Adrenal gland (tissue), 5 donors: ENCODE measurements at regions not wholly inside any gene's neighbourhood (a gene's known extent, or its start where the extent isn't known, plus 50 kb on each side); places are given as distances from the start of the nearest gene placed in this dataset.

Source experiments
- CTCF ChIP-seq, 6 experiments: fragments of 450-650 bp in 4 of 6; fragments of 200-600 bp in 2 of 6; sonication (generic) in 1 of 6; IDR thresholded peaks; 1 replicate in 5 of 6; 2 replicates in 1 of 6; pipeline versions ENCODE4 v1.5.1 to v1.8.0; 2016 to 2021; ENCODE audit warnings: antibody characterized with exemption in 6 of 6, mild to moderate bottlenecking in 2 of 6, moderate library complexity in 1 of 6
- POLR2A ChIP-seq, 2 donors: fragments of 450-650 bp; IDR thresholded peaks; one replicate each; pipeline ENCODE4 v1.6.1; 2017; ENCODE audit warnings: antibody characterized with exemption in 2 of 2, mild to moderate bottlenecking in 2 of 2, moderate library complexity in 1 of 2
- donor health status: DM: no; HTN: no; CAD: no.

GRCh38 chr3:174438501-174439145, 420.5 kb upstream of the NAALADL2 start:
- no peak for TF ChIP-seq CTCF (IDR thresholded peaks at IDR 0.05)
- TF ChIP-seq POLR2A (IDR thresholded peaks at IDR 0.05), result no peak
